SKM-1 (cell line): ENCODE measurements at regions not wholly inside any gene's neighbourhood (a gene's known extent, or its start where the extent isn't known, plus 50 kb on each side); places are given as distances from the start of the nearest gene placed in this dataset.
"Not testable (repeated sequence)": the region's sequence is repeated elsewhere in the genome, so short reads cannot be mapped to it uniquely, and the experiment has no call there.

Experiments
- DNase-seq: peaks from one replicate; lab custom pipeline; 2025; ENCODE audit not compliant: unreplicated experiment; lab: John Stamatoyannopoulos, UW

- DNase-seq, result no peak
These were observed 313.4 kb upstream of the ID2 start for GRCh38 chr2:8368463-8368862.

DNA sequence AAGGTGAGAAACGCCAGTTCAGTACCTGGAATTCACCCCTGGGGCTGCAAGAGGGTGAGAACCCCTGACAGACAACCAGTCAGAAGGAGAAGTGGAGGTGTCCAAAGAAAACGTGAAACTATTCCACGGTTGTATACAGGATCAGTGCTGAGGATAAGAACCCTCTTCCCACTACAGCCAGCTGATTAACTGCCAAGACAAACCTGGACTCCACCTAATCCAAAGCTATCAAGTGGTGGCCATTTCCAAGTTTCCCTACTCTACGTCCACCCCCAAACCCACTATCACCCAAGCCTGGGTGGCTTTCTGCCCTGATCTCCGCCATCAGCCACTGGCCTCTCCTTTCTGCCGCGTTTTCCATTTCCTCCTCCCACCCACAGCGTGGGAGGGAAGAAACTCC is 312.3 kb upstream of the ID2 start:
- DNase-seq, result no peak

- DNase-seq, result no peak
These were observed 311.5 kb upstream of the ID2 start for GRCh38 chr2:8370258-8370802.

DNA sequence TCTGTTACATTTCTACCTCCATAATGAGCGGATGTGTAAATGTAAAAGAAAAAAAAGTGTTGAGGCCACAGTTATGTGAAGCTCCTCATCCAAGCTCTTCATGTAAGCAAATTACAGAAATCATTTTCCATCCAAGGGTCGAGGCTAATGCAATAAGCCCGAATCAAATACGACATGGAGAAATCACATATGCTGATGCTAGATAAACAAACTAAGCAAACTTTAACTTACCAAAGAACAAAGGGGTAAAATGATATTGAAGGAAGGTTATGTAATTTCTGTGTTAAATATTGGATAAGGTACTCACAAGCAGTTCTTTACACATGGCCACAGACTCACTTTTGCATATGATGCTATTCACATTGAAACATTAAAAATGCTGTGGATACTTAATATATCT is 310.2 kb upstream of the ID2 start:
- DNase-seq, result no peak

- no peak for DNase-seq
These were observed 307.1 kb upstream of the ID2 start for GRCh38 chr2:8374782-8375181.

GRCh38 chr2:8376603-8377410 is 305.0 kb upstream of the ID2 start:
- DNase-seq, result no peak

DNA sequence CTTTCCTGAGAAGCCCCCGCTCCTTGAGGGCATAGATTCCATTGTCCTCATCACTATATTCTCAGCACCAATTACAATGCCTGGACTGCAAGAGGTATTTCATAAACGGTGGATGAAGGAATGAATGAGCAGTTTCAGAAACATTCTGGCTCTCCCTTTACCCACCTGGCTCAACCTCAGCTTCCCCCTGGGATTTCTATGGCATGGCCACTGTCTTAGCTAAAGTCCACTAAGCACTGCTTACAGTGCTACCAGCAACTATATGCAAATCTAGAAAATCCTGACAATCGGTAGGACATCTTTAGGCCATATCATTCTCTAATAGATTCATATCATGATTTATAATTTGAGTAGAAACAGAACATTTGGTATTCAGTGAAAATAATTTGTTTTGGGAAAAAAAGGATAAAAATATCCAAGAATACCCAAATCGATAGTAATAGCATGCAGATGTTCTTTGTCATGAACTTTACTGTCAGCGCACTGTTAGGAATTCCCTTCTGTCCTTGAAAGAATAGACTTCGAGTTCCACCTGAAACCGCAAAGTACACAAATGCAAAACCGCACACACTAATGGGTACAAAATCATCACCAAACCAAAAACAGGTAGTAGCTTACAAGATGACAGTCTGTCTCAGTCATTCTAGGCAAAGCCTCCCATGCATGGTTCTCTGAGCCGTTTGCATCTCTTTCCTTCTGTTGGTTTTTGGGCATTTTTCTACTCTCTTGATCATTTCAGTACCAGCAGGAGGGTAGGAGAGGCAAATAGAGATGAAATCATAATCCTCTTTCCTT is 303.6 kb upstream of the ID2 start:
- no peak for DNase-seq

GRCh38 chr2:8379128-8379527 is 302.7 kb upstream of the ID2 start:
- DNase-seq, result no peak

DNA sequence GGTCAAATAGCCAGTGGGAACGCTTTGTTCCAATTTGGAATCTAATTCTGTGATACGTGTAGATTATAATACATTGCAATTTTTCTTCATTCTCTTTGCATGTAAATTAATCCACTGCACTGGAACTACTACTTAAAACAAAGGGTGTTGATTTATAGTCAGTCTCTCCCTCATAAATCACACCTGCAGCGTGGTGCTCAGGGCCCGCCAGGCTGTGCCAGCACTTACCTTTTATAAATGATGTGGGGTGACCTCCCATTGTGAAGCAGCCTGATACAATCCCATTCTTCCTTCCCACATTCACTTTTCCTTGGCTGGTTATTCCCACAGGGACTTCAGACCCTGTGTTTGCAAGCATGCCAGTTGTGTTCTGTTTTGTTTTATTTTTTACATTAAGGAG is 302.3 kb upstream of the ID2 start:
- DNase-seq, result no peak

GRCh38 chr2:8380026-8380425 is 301.8 kb upstream of the ID2 start:
- DNase-seq, result no peak

DNA sequence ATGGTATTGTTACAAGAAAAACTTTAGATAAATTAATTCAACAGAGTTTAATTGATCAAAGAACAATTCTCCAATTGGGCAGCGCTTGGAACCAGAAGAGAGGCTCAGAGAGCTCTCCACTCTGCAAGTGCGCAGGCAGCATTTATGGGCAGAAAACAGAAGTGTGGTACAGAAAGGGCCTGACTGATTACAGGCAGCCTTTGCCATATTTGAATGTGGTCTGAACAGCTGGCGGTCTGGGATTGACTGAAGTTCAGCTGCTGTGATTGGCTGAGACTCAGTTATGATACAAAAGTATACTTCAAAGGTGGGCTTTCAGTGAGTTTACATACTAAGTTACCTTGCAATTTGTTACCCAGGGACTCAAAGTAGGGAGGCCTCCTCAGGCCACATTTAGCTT is 301.3 kb upstream of the ID2 start:
- DNase-seq, result no peak

DNA sequence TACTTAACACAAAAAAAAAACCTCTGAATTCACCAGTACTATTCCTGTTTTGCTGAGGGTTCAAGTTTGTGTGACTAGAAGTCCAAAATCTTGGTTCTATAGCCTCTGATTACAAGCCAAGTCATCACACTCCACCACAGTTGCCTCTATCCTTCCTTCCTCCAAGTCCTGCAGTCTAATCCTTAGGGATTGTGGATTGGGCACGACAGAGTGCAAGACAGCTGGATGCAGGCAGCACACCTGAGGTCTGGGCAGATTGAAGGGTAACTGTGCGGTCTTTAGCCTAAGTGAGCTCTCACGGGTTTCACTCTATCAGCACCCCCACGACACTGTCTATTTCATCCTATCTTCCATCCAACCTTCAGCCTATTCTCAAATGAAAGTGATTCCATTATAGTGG is 299.4 kb upstream of the ID2 start:
- DNase-seq, result no peak

- DNase-seq, result not testable (repeated sequence)
These were observed 295.1 kb upstream of the ID2 start for GRCh38 chr2:8386748-8387147.

GRCh38 chr2:8388781-8389180 is 293.1 kb upstream of the ID2 start:
- DNase-seq, result no peak

DNA sequence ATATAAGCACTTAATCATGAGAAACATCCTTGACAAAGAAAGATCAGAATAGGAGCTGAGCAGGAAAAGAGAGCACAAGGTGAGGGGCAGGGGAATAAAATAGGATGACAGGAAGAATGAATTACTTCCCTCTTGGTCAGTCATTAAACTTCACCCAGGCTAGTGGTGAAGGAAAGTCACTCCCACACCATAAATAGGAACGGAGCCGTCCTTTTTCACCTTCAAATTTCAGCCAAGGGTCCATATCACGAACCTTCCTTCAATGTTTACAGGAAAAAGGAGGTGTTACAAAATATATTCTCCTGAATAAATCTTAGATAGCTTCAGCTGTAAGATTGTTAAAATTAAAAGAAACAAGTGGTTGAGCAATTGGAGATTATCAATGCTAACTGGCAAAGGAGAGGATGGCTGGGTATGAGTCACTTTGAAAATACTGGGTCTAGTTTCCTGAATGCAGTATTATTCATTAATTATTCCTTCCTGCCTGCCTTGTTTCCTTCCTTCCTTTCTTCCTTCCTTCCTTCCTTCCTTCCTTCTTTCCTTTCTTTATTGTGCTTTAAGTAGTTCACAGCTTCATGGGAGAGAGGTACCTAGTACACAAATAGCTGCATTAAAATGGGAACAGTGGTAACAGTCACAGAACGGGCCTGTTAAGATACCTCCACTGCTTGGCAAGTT is 292.3 kb upstream of the ID2 start:
- DNase-seq, result no peak

- no peak for DNase-seq
These were observed 290.7 kb upstream of the ID2 start for GRCh38 chr2:8391126-8391525.

- no peak for DNase-seq
These were observed 290.3 kb upstream of the ID2 start for GRCh38 chr2:8391584-8391983.

- no peak for DNase-seq
These were observed 289.6 kb upstream of the ID2 start for GRCh38 chr2:8392098-8392866.

- DNase-seq, result no peak
These were observed 288.4 kb upstream of the ID2 start for GRCh38 chr2:8393506-8393905.

- no peak for DNase-seq
These were observed 287.7 kb upstream of the ID2 start for GRCh38 chr2:8394131-8394530.
